Neural cell (in vitro differentiated cells): ENCODE measurements at regions not wholly inside any gene's neighbourhood (a gene's known extent, or its start where the extent isn't known, plus 50 kb on each side); places are given as distances from the start of the nearest gene placed in this dataset.

Experiments used
- H2AFZ ChIP-seq: fragments of 200-600, 300-800 bp; sonication (generic), shearing (Covaris generic); 2 replicates; pipeline ENCODE4 v1.6.0; 2014; ENCODE audit warnings: low read depth, mild to moderate bottlenecking, antibody characterized with exemption, low read length, moderate library complexity
- H3F3A ChIP-seq: fragments of 200-600 bp; shearing (Covaris generic); 2 replicates; pipeline ENCODE4 v1.6.1; 2016; ENCODE audit warnings: mild to moderate bottlenecking, moderate library complexity, mixed read lengths, antibody characterized with exemption, low read length; ENCODE audit not compliant: insufficient read depth, poor library complexity, severe bottlenecking
- H3K27ac ChIP-seq: fragments of 200-600, 300-800 bp; sonication (generic), shearing (Covaris generic); 2 replicates; pipeline ENCODE4 v1.5.1; 2014; ENCODE audit warnings: mild to moderate bottlenecking, low read length, moderate library complexity
- H3K27me3 ChIP-seq: fragments of 300-800, 200-600 bp; sonication (generic), shearing (Covaris generic); 2 replicates; pipeline ENCODE4 v1.6.0; 2014; ENCODE audit warnings: mild to moderate bottlenecking, low read depth, low read length, moderate library complexity; ENCODE audit not compliant: insufficient read depth
- H3K36me3 ChIP-seq: fragments of 300-800, 200-600 bp; sonication (generic), shearing (Covaris generic); 2 replicates; pipeline ENCODE4 v1.5.1; 2014; ENCODE audit warnings: mild to moderate bottlenecking, antibody characterized with exemption, low read length, moderate library complexity; ENCODE audit not compliant: insufficient read depth
- H3K4me2 ChIP-seq: fragments of 300-800, 200-600 bp; sonication (generic), shearing (Covaris generic); 2 replicates; pipeline ENCODE4 v1.6.0; 2014; ENCODE audit warnings: mild to moderate bottlenecking, low read length
- H3K4me3 ChIP-seq: fragments of 300-800, 200-600 bp; sonication (generic), shearing (Covaris generic); 2 replicates; pipeline ENCODE4 v1.5.1; 2014; ENCODE audit warnings: mild to moderate bottlenecking, low read length, moderate library complexity
- H3K79me2 ChIP-seq: fragments of 200-600 bp; shearing (Covaris generic); replicated peaks from 2 replicates; pipeline ENCODE4 v1.6.0; 2014; ENCODE audit warnings: mild to moderate bottlenecking, low read length, moderate library complexity; ENCODE audit not compliant: insufficient read depth
- H3K9ac ChIP-seq: fragments of 300-800, 200-600 bp; sonication (generic), shearing (Covaris generic); 2 replicates; pipeline ENCODE4 v1.6.1; 2016; ENCODE audit warnings: mild to moderate bottlenecking, low read length, mixed read lengths
- H3K9me2 ChIP-seq: fragments of 200-600 bp; shearing (Covaris generic); 2 replicates; pipeline ENCODE4 v1.6.1; 2016; ENCODE audit warnings: mild to moderate bottlenecking, low read length, mixed read lengths; ENCODE audit not compliant: insufficient read depth
- H3K9me3 ChIP-seq: fragments of 200-600, 300-800 bp; sonication (generic), shearing (Covaris generic); 2 replicates; pipeline ENCODE4 v1.6.1; 2016; ENCODE audit warnings: mild to moderate bottlenecking, mixed run types, low read length, moderate library complexity, mixed read lengths
- H4K20me1 ChIP-seq: fragments of 200-600 bp; shearing (Covaris generic); 2 replicates; pipeline ENCODE4 v1.6.1; 2016; ENCODE audit warnings: mild to moderate bottlenecking, mixed run types; ENCODE audit not compliant: insufficient read depth
- CTCF ChIP-seq: fragments of 450-650 bp; IDR thresholded peaks from 2 replicates; pipeline ENCODE4 v1.5.1; 2014; ENCODE audit warnings: antibody characterized with exemption, mild to moderate bottlenecking, moderate library complexity; ENCODE audit not compliant: poor library complexity, severe bottlenecking
- EP300 ChIP-seq: fragments of 450-650 bp; conservative IDR thresholded peaks from 2 replicates; pipeline ENCODE4 v1.6.1; 2014; ENCODE audit warnings: antibody characterized with exemption, mild to moderate bottlenecking, moderate library complexity; ENCODE audit not compliant: poor library complexity, severe bottlenecking
- EZH2 ChIP-seq: fragments of 200-600, 300-800 bp; shearing (Covaris generic), sonication (generic); IDR thresholded peaks from 2 replicates; pipeline ENCODE4 v1.6.1; 2014; ENCODE audit warnings: antibody characterized with exemption, low read length, borderline replicate concordance, mild to moderate bottlenecking; ENCODE audit not compliant: insufficient read depth, poor library complexity, severe bottlenecking
- MXI1 ChIP-seq: fragments of 450-650 bp; conservative IDR thresholded peaks from 2 replicates; pipeline ENCODE4 v1.6.1; 2014; ENCODE audit warnings: antibody characterized with exemption, mild to moderate bottlenecking; ENCODE audit not compliant: poor library complexity, severe bottlenecking
- POLR2AphosphoS5 ChIP-seq: IDR thresholded peaks from 2 replicates; pipeline ENCODE4 v1.6.1; 2012
- RAD21 ChIP-seq: fragments of 450-650 bp; conservative IDR thresholded peaks from 2 replicates; pipeline ENCODE4 v1.6.1; 2014; ENCODE audit warnings: antibody characterized with exemption, mild to moderate bottlenecking, moderate library complexity
- REST ChIP-seq: IDR thresholded peaks from 2 replicates; pipeline ENCODE4 v1.6.1; 2012; ENCODE audit warnings: borderline replicate concordance
- SMC3 ChIP-seq: fragments of 450-650 bp; conservative IDR thresholded peaks from 2 replicates; pipeline ENCODE4 v1.6.1; 2014; ENCODE audit warnings: antibody characterized with exemption, mild to moderate bottlenecking, moderate library complexity; ENCODE audit not compliant: poor library complexity
- TAF1 ChIP-seq: IDR thresholded peaks from 2 replicates; pipeline ENCODE4 v1.6.1; 2012; ENCODE audit warnings: low read depth

- Histone ChIP-seq H3K9me3 (no peaks in the 10 kb centered on the region), H3K36me3 (no peaks in the 10 kb centered on the region), H2AFZ (no peak overlapping the region), H3K27me3 (no peaks in the 10 kb centered on the region), H3F3A (no peaks in the 10 kb centered on the region), H3K4me3 (no peak overlapping the region), H3K9me2 (no peaks in the 10 kb centered on the region), H4K20me1 (no peaks in the 10 kb centered on the region), H3K4me2 (no peak overlapping the region), H3K79me2 (no peaks in the 10 kb centered on the region), H3K27ac (no peak overlapping the region), H3K9ac (no peak overlapping the region)
- TF ChIP-seq EP300 (no peak), REST (no peak), TAF1 (no peak), EZH2 (no peak)
Measured at GRCh38 chr6:54056105-54056504, 55.1 kb upstream of the MLIP start.

GRCh38 chr6:54057058-54057457, 54.2 kb upstream of the MLIP start:
- no peaks in the 10 kb centered on the region for H4K20me1 ChIP-seq
- H2AFZ ChIP-seq, result no peak overlapping the region
- H3K9me2 ChIP-seq, result no peaks in the 10 kb centered on the region
- H3K36me3 ChIP-seq, result no peaks in the 10 kb centered on the region
- H3K27me3 ChIP-seq, result no peaks in the 10 kb centered on the region
- H3K79me2 ChIP-seq, result no peaks in the 10 kb centered on the region
- no peaks in the 10 kb centered on the region for H3K9me3 ChIP-seq
- no peaks in the 10 kb centered on the region for H3F3A ChIP-seq
- H3K4me2 ChIP-seq, result no peak overlapping the region
- H3K9ac ChIP-seq, result no peak overlapping the region
- no peak for TF ChIP-seq REST
- TF ChIP-seq EZH2, result no peak
- no peak for TF ChIP-seq CTCF
- TF ChIP-seq RAD21, result no peak
- no peak for TF ChIP-seq SMC3
- TF ChIP-seq MXI1, result no peak
- no peak for TF ChIP-seq EP300
- no peak for TF ChIP-seq TAF1
- no peak for TF ChIP-seq POLR2AphosphoS5
- no peak overlapping the region for H3K4me3 ChIP-seq
- no peak overlapping the region for H3K27ac ChIP-seq
